Esophagus muscularis mucosa (tissue), 3 donors: ENCODE measurements at regions not wholly inside any gene's neighbourhood (a gene's known extent, or its start where the extent isn't known, plus 50 kb on each side); places are given as distances from the start of the nearest gene placed in this dataset.

ENCODE experiments used
- POLR2A ChIP-seq: fragments of 450-650 bp; IDR thresholded peaks from one replicate; pipeline ENCODE4 v1.6.1; 2017; ENCODE audit warnings: antibody characterized with exemption, moderate library complexity, mild to moderate bottlenecking, low read depth
- TF ChIP-seq, protein P1 (sequence below), 3 experiments: fragments of 200-600 bp in 2 of 3; fragments of 450-650 bp in 1 of 3; sonication (generic) in 2 of 3; IDR thresholded peaks; one replicate each; pipeline ENCODE4 v1.5.1; 2017 to 2019; ENCODE audit warnings: antibody characterized with exemption in 3 of 3, mild to moderate bottlenecking in 2 of 3, moderate library complexity in 1 of 3

DNA sequence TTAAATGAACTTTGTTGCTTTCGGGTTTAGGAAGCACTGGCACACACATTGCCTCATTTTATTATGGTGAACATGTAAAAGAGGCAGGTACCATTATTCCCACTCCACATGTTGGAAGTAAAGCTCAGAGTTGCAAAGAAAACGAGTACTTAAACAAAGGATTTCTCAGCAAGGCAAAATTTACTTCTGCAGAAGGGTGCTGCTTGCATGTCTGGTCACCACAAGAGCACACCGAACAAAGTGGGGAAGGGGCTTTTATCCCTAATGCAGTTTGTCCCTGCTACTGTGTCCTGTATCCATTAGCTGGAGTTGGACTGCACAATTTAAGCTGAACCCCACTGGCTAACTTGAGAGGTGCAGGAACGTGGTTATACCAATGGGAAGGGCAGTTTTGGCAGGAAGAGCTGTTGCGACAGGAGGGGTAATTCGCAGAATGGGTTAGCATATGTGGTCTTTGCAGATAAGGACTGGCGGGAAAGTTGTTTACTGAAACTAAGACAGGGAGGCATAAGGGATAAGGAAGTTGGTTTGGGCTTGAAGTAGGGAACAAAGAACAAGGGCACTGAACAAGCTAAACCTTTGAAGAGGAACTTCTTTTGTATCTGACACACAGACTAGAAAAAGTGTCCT, 545.5 kb downstream of the UQCRFS1 start:
- TF ChIP-seq, protein P1, sequence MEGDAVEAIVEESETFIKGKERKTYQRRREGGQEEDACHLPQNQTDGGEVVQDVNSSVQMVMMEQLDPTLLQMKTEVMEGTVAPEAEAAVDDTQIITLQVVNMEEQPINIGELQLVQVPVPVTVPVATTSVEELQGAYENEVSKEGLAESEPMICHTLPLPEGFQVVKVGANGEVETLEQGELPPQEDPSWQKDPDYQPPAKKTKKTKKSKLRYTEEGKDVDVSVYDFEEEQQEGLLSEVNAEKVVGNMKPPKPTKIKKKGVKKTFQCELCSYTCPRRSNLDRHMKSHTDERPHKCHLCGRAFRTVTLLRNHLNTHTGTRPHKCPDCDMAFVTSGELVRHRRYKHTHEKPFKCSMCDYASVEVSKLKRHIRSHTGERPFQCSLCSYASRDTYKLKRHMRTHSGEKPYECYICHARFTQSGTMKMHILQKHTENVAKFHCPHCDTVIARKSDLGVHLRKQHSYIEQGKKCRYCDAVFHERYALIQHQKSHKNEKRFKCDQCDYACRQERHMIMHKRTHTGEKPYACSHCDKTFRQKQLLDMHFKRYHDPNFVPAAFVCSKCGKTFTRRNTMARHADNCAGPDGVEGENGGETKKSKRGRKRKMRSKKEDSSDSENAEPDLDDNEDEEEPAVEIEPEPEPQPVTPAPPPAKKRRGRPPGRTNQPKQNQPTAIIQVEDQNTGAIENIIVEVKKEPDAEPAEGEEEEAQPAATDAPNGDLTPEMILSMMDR (IDR thresholded peaks at IDR 0.05): no peak
- TF ChIP-seq POLR2A: no peak
